Mucosa of gallbladder (tissue), 1 donor: ENCODE measurements at regions not wholly inside any gene's neighbourhood (a gene's known extent, or its start where the extent isn't known, plus 50 kb on each side); places are given as distances from the start of the nearest gene placed in this dataset.

Source experiments
- DNase-seq: peaks from one replicate; pipeline ENCODE4 v3.0.0-alpha.2; 2020; ENCODE audit warnings: low spot score
- donor health status: DM: no; HTN: no; CAD: no.

GRCh38 chr13:97786510-97786909 lies 167.0 kb upstream of the IPO5 start:
- DNase-seq, result no peak

- DNase-seq, result no peak
Measured at GRCh38 chr13:97797553-97797952, 155.9 kb upstream of the IPO5 start.

GRCh38 chr13:97798171-97798821 lies 155.2 kb upstream of the IPO5 start:
- DNase-seq, result no peak

- DNase-seq, result no peak
Measured at GRCh38 chr13:97798836-97799235, 154.6 kb upstream of the IPO5 start.

GRCh38 chr13:97802213-97802612 lies 151.3 kb upstream of the IPO5 start:
- DNase-seq, result no peak

- DNase-seq, result no peak
Measured at GRCh38 chr13:97809576-97809975, 143.9 kb upstream of the IPO5 start.

GRCh38 chr13:97810152-97810551 lies 143.3 kb upstream of the IPO5 start:
- DNase-seq, result no peak

GRCh38 chr13:97822377-97822776 lies 131.1 kb upstream of the IPO5 start:
- DNase-seq, result no peak

- no peak for DNase-seq
Measured at GRCh38 chr13:97826421-97827012, 127.0 kb upstream of the IPO5 start.

GRCh38 chr13:97834250-97834649 lies 119.2 kb upstream of the IPO5 start:
- DNase-seq, result no peak

- no peak for DNase-seq
Measured at GRCh38 chr13:97843189-97843588, 110.3 kb upstream of the IPO5 start.

GRCh38 chr13:97844151-97844550 lies 109.3 kb upstream of the IPO5 start:
- DNase-seq, result no peak

GRCh38 chr13:97848886-97849285 lies 104.6 kb upstream of the IPO5 start:
- no peak for DNase-seq

- no peak for DNase-seq
Measured at GRCh38 chr13:97849305-97849704, 104.2 kb upstream of the IPO5 start.

GRCh38 chr13:97851269-97851668 lies 102.2 kb upstream of the IPO5 start:
- DNase-seq, result no peak

GRCh38 chr13:97852181-97852874 lies 101.1 kb upstream of the IPO5 start:
- DNase-seq, result no peak

GRCh38 chr13:97853550-97853949 lies 99.9 kb upstream of the IPO5 start:
- no peak for DNase-seq

GRCh38 chr13:97855570-97856303 lies 97.7 kb upstream of the IPO5 start:
- peak; percentile 45 for DNase-seq

GRCh38 chr13:97856304-97856675 lies 97.2 kb upstream of the IPO5 start:
- no peak for DNase-seq

GRCh38 chr13:97858161-97858560 lies 95.3 kb upstream of the IPO5 start:
- DNase-seq, result no peak

GRCh38 chr13:97866346-97866745 lies 87.1 kb upstream of the IPO5 start:
- DNase-seq, result no peak

- DNase-seq, result no peak
Measured at GRCh38 chr13:97866751-97867150, 86.7 kb upstream of the IPO5 start.

GRCh38 chr13:97873398-97873797 lies 80.1 kb upstream of the IPO5 start:
- DNase-seq, result no peak
